ENCODE measurements at regions not wholly inside any gene's neighbourhood (a gene's known extent, or its start where the extent isn't known, plus 50 kb on each side); places are given as distances from the start of the nearest gene placed in this dataset.

DNA sequence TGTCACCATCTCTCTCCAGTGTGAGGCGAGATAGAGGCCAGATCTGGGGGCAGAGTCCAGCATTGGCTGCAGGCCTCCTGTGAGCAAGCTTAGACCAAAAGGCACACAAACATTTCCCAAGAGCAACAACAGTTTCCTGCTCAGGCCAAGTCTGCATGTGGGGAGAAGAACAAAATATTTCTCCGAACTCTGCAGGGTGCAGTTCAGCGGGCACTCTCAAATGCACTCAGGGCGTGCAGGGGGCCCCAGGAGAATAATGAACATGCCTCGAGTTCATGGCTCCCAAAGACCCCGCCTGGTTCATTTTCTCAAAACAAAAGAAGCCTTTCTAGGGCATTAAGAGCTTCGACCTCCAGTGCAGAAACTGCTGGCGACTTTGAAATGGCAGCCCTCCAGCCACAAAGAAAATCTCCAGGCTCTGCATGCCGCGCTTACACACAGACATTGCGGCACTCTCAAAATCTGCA lies 57.8 kb upstream of the HELT start (continued):
- TF ChIP-seq, protein P1, sequence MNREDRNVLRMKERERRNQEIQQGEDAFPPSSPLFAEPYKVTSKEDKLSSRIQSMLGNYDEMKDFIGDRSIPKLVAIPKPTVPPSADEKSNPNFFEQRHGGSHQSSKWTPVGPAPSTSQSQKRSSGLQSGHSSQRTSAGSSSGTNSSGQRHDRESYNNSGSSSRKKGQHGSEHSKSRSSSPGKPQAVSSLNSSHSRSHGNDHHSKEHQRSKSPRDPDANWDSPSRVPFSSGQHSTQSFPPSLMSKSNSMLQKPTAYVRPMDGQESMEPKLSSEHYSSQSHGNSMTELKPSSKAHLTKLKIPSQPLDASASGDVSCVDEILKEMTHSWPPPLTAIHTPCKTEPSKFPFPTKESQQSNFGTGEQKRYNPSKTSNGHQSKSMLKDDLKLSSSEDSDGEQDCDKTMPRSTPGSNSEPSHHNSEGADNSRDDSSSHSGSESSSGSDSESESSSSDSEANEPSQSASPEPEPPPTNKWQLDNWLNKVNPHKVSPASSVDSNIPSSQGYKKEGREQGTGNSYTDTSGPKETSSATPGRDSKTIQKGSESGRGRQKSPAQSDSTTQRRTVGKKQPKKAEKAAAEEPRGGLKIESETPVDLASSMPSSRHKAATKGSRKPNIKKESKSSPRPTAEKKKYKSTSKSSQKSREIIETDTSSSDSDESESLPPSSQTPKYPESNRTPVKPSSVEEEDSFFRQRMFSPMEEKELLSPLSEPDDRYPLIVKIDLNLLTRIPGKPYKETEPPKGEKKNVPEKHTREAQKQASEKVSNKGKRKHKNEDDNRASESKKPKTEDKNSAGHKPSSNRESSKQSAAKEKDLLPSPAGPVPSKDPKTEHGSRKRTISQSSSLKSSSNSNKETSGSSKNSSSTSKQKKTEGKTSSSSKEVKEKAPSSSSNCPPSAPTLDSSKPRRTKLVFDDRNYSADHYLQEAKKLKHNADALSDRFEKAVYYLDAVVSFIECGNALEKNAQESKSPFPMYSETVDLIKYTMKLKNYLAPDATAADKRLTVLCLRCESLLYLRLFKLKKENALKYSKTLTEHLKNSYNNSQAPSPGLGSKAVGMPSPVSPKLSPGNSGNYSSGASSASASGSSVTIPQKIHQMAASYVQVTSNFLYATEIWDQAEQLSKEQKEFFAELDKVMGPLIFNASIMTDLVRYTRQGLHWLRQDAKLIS (CRISPR knock-in tag; IDR thresholded peaks at IDR 0.05), result no peak
- TF ChIP-seq ZMYM3 (CRISPR knock-in tag; IDR thresholded peaks at IDR 0.05) (0 out of 2 replicates have a peak, but pooled peaks have one; percentile 68), MEF2D (CRISPR knock-in tag; IDR thresholded peaks at IDR 0.05) (no peak), ZNF343 (CRISPR knock-in tag; IDR thresholded peaks at IDR 0.05) (no peak), CREM (IDR thresholded peaks at IDR 0.05) (no peak), CREM (CRISPR knock-in tag; IDR thresholded peaks at IDR 0.05) (no peak), KAT2B (IDR thresholded peaks at IDR 0.05; ENCODE audit: borderline replicate concordance, low read depth, low read length) (no peak), ZNF75D (CRISPR knock-in tag; IDR thresholded peaks at IDR 0.05; ENCODE audit: borderline replicate concordance) (no peak), SKI (IDR thresholded peaks at IDR 0.05; ENCODE audit: partially characterized antibody) (no peak), ZNF225 (CRISPR knock-in tag; IDR thresholded peaks at IDR 0.05) (no peak), BCL6 (CRISPR knock-in tag; IDR thresholded peaks at IDR 0.05) (0 out of 2 replicates have a peak, but pooled peaks have one; percentile 20), TOPORS (CRISPR knock-in tag; IDR thresholded peaks at IDR 0.05) (no peak), CEBPB (IDR thresholded peaks at IDR 0.05; ENCODE audit: borderline replicate concordance, low read depth, low read length) (peak; percentile 17; the same call in 1 of the 2 replicates), ZFP41 (CRISPR knock-in tag; IDR thresholded peaks at IDR 0.05; ENCODE audit: borderline replicate concordance) (no peak), NFKBIZ (CRISPR knock-in tag; IDR thresholded peaks at IDR 0.05) (no peak)
- TF ChIP-seq, protein P2, sequence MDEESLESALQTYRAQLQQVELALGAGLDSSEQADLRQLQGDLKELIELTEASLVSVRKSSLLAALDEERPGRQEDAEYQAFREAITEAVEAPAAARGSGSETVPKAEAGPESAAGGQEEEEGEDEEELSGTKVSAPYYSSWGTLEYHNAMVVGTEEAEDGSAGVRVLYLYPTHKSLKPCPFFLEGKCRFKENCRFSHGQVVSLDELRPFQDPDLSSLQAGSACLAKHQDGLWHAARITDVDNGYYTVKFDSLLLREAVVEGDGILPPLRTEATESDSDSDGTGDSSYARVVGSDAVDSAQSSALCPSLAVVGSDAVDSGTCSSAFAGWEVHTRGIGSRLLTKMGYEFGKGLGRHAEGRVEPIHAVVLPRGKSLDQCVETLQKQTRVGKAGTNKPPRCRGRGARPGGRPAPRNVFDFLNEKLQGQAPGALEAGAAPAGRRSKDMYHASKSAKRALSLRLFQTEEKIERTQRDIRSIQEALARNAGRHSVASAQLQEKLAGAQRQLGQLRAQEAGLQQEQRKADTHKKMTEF (CRISPR knock-in tag; IDR thresholded peaks at IDR 0.05), result 0 out of 2 replicates have a peak, but pooled peaks have one; percentile 30
- TF ChIP-seq, protein P3, sequence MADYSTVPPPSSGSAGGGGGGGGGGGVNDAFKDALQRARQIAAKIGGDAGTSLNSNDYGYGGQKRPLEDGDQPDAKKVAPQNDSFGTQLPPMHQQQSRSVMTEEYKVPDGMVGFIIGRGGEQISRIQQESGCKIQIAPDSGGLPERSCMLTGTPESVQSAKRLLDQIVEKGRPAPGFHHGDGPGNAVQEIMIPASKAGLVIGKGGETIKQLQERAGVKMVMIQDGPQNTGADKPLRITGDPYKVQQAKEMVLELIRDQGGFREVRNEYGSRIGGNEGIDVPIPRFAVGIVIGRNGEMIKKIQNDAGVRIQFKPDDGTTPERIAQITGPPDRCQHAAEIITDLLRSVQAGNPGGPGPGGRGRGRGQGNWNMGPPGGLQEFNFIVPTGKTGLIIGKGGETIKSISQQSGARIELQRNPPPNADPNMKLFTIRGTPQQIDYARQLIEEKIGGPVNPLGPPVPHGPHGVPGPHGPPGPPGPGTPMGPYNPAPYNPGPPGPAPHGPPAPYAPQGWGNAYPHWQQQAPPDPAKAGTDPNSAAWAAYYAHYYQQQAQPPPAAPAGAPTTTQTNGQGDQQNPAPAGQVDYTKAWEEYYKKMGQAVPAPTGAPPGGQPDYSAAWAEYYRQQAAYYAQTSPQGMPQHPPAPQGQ (CRISPR knock-in tag; IDR thresholded peaks at IDR 0.05; ENCODE audit: borderline replicate concordance), result no peak
- TF ChIP-seq, protein P4, sequence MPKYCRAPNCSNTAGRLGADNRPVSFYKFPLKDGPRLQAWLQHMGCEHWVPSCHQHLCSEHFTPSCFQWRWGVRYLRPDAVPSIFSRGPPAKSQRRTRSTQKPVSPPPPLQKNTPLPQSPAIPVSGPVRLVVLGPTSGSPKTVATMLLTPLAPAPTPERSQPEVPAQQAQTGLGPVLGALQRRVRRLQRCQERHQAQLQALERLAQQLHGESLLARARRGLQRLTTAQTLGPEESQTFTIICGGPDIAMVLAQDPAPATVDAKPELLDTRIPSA (CRISPR knock-in tag; IDR thresholded peaks at IDR 0.05; ENCODE audit: borderline replicate concordance), result no peak
- TF ChIP-seq, protein P5, sequence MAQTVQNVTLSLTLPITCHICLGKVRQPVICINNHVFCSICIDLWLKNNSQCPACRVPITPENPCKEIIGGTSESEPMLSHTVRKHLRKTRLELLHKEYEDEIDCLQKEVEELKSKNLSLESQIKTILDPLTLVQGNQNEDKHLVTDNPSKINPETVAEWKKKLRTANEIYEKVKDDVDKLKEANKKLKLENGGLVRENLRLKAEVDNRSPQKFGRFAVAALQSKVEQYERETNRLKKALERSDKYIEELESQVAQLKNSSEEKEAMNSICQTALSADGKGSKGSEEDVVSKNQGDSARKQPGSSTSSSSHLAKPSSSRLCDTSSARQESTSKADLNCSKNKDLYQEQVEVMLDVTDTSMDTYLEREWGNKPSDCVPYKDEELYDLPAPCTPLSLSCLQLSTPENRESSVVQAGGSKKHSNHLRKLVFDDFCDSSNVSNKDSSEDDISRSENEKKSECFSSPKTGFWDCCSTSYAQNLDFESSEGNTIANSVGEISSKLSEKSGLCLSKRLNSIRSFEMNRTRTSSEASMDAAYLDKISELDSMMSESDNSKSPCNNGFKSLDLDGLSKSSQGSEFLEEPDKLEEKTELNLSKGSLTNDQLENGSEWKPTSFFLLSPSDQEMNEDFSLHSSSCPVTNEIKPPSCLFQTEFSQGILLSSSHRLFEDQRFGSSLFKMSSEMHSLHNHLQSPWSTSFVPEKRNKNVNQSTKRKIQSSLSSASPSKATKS (CRISPR knock-in tag; IDR thresholded peaks at IDR 0.05), result no peak
- TF ChIP-seq, protein P6, sequence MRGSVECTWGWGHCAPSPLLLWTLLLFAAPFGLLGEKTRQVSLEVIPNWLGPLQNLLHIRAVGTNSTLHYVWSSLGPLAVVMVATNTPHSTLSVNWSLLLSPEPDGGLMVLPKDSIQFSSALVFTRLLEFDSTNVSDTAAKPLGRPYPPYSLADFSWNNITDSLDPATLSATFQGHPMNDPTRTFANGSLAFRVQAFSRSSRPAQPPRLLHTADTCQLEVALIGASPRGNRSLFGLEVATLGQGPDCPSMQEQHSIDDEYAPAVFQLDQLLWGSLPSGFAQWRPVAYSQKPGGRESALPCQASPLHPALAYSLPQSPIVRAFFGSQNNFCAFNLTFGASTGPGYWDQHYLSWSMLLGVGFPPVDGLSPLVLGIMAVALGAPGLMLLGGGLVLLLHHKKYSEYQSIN (CRISPR knock-in tag; IDR thresholded peaks at IDR 0.05; ENCODE audit: borderline replicate concordance), result no peak

Measured in HepG2 (cell line).